OCI-LY3 (cell line): ENCODE measurements at regions not wholly inside any gene's neighbourhood (a gene's known extent, or its start where the extent isn't known, plus 50 kb on each side); places are given as distances from the start of the nearest gene placed in this dataset.

Experiments used
- H2AFZ ChIP-seq: fragments of 200-600, 300-600 bp; shearing (Covaris generic); 2 replicates; pipeline ENCODE4 v1.6.0; 2014; ENCODE audit warnings: antibody characterized with exemption, low read depth, low read length
- H3K27ac ChIP-seq: fragments of 200-600, 300-600 bp; sonication (generic); 2 replicates; pipeline ENCODE4 v1.5.1; 2014; ENCODE audit warnings: mild to moderate bottlenecking, low read length, moderate library complexity, mixed read lengths
- H3K27me3 ChIP-seq: fragments of 200-600, 300-600 bp; sonication (generic); 2 replicates; pipeline ENCODE4 v1.6.1; 2014; ENCODE audit warnings: low read depth, low read length, mixed read lengths
- H3K36me3 ChIP-seq: fragments of 200-600, 300-600 bp; sonication (generic); replicated peaks from 2 replicates; pipeline ENCODE3; 2014; ENCODE audit warnings: low read depth, low read length, mixed read lengths
- H3K4me1 ChIP-seq: fragments of 300-600, 200-600 bp; sonication (generic); 2 replicates; pipeline ENCODE4 v1.6.1; 2014; ENCODE audit warnings: low read length, mixed read lengths
- H3K4me2 ChIP-seq: fragments of 200-600, 300-600 bp; sonication (generic); 2 replicates; pipeline ENCODE4 v1.6.1; 2014; ENCODE audit warnings: low read length, mixed read lengths
- H3K4me3 ChIP-seq: fragments of 300-600, 200-600 bp; sonication (generic); 2 replicates; pipeline ENCODE4 v1.5.1; 2014; ENCODE audit warnings: antibody characterized with exemption, mild to moderate bottlenecking, low read length, moderate library complexity
- H3K79me2 ChIP-seq: fragments of 300-600, 200-600 bp; shearing (Covaris generic); 2 replicates; pipeline ENCODE4 v1.6.1; 2014; ENCODE audit warnings: mild to moderate bottlenecking, low read length, mixed read lengths
- H3K9ac ChIP-seq: fragments of 300-600, 200-600 bp; shearing (Covaris generic); 2 replicates; pipeline ENCODE4 v1.6.0; 2014; ENCODE audit warnings: mild to moderate bottlenecking, low read length, moderate library complexity
- H3K9me3 ChIP-seq: fragments of 200-600, 300-600 bp; shearing (Covaris generic); 2 replicates; pipeline ENCODE4 v1.6.1; 2014; ENCODE audit warnings: low read length, mixed read lengths; ENCODE audit not compliant: insufficient read depth
- H4K20me1 ChIP-seq: fragments of 200-600, 300-600 bp; sonication (generic); 2 replicates; pipeline ENCODE4 v1.6.1; 2016; ENCODE audit warnings: low read length, mixed read lengths; ENCODE audit not compliant: insufficient read depth
- EZH2phosphoT487 ChIP-seq: fragments of 200-600 bp; shearing (Covaris generic); IDR thresholded peaks from 2 replicates; pipeline ENCODE4 v1.6.1; 2018; ENCODE audit warnings: antibody characterized with exemption, mixed run types, low read depth
- TF ChIP-seq, protein P1 (sequence below): fragments of 200-600, 300-600 bp; sonication (generic); IDR thresholded peaks from 2 replicates; pipeline ENCODE4 v1.5.1; 2014; ENCODE audit warnings: antibody characterized with exemption, low read length, low read depth

DNA sequence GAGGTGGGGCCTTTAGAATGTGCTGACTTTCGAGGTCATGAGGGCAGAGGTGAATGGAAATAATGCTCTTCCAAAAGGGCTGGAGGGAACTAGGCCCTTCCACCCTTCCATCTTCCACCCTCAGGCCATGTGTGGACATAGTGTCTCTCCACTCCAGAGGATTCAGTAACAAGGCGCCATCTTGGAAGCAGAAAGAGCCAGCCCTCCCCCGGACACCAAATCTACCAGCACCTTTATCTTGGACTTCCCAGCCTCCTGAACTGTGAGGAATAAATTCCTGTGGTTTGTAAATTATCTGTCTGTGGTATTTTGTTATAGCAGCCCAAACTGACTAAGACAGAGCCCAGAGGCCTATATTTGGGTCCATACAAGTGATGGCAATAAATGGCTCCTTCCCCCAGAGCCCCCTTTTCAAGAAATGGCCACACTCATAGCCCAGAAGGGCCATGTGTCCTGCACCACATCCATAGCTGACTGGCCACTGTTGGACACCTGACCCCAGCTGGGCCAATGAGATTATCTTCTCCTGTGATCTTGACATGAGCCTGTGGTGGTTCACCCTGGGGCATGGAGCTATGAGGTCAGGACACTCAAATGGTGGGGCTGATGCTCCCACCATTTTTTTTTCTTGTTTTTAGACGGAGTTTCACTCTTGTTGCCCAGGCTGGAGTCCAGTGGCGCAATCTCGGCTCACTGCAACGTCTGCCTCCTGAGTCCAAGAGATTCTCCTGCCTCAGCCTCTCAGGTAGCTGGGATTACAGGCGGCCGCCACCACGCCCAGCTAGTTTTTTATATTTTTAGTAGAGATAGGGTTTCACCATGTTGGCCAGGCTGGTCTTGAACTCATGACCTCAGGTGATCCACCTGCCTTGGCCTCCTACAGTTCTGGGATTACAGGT is 114.9 kb downstream of the RRAGC start:
- no peaks in the 10 kb centered on the region for H3K27me3 ChIP-seq
- H3K79me2 ChIP-seq: no peaks in the 10 kb centered on the region
- no peak overlapping the region for H3K27ac ChIP-seq
- no peak overlapping the region for H3K4me2 ChIP-seq
- no peak for TF ChIP-seq EZH2phosphoT487
- TF ChIP-seq, protein P1, sequence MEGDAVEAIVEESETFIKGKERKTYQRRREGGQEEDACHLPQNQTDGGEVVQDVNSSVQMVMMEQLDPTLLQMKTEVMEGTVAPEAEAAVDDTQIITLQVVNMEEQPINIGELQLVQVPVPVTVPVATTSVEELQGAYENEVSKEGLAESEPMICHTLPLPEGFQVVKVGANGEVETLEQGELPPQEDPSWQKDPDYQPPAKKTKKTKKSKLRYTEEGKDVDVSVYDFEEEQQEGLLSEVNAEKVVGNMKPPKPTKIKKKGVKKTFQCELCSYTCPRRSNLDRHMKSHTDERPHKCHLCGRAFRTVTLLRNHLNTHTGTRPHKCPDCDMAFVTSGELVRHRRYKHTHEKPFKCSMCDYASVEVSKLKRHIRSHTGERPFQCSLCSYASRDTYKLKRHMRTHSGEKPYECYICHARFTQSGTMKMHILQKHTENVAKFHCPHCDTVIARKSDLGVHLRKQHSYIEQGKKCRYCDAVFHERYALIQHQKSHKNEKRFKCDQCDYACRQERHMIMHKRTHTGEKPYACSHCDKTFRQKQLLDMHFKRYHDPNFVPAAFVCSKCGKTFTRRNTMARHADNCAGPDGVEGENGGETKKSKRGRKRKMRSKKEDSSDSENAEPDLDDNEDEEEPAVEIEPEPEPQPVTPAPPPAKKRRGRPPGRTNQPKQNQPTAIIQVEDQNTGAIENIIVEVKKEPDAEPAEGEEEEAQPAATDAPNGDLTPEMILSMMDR: no peak
- no peaks in the 10 kb centered on the region for H3K4me1 ChIP-seq
- no peaks in the 10 kb centered on the region for H4K20me1 ChIP-seq
- H3K9ac ChIP-seq: no peak overlapping the region
- no peak overlapping the region for H3K4me3 ChIP-seq
- H2AFZ ChIP-seq: no peak overlapping the region
- H3K36me3 ChIP-seq: no peaks in the 10 kb centered on the region
- no peaks in the 10 kb centered on the region for H3K9me3 ChIP-seq

DNA sequence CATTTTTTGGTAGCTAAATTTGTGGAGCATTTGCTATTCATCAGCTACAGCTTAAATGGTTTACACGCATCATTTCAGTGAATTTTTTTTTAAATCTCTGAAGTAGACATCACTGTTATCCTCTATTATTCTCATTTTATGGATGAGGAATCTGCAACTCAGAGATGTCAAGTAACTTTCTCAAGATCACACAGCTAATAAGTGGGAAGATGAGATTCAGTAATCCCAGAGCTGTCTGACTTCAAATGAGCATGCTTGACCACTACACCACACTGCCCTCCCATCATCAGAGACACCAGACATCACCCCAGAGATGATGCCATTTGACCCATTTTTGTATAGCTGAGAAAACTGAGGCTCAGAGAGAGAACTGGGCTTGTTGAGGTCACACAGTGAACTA is 116.4 kb downstream of the RRAGC start:
- H3K27me3 ChIP-seq: no peaks in the 10 kb centered on the region
- no peaks in the 10 kb centered on the region for H3K9me3 ChIP-seq
- TF ChIP-seq, protein P1: no peak
- no peak for TF ChIP-seq EZH2phosphoT487
- no peak overlapping the region for H3K4me2 ChIP-seq
- no peaks in the 10 kb centered on the region for H3K4me1 ChIP-seq
- no peak overlapping the region for H3K9ac ChIP-seq
- no peaks in the 10 kb centered on the region for H3K79me2 ChIP-seq
- no peaks in the 10 kb centered on the region for H3K36me3 ChIP-seq
- no peak overlapping the region for H3K4me3 ChIP-seq
- no peaks in the 10 kb centered on the region for H4K20me1 ChIP-seq
- H2AFZ ChIP-seq: no peak overlapping the region
- H3K27ac ChIP-seq: no peak overlapping the region

DNA sequence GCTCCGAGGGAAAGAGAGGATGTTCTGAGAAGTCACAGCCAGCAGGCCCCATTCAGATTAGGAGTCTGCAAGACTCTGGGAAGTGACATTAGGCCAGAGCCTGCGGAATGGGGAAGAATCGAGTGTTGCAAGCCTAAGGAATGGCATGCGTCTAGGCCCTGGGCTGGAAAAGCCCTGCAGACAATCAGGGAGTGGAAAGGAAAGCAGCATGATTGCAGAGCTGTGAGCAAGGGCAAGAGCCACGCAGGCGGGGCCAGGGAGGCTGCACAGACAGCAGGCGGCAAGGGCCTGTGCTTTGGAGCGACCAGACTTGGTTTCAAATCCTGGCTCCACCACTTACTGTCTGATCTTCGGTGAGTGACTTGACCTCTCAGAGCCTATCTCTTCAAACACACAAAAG is 118.2 kb downstream of the RRAGC start:
- Histone ChIP-seq H3K27me3 (no peaks in the 10 kb centered on the region), H3K4me3 (no peak overlapping the region), H3K27ac (no peak overlapping the region), H3K4me2 (no peak overlapping the region), H3K9me3 (no peaks in the 10 kb centered on the region), H3K4me1 (no peaks in the 10 kb centered on the region), H2AFZ (no peak overlapping the region), H4K20me1 (no peaks in the 10 kb centered on the region), H3K36me3 (no peaks in the 10 kb centered on the region), H3K9ac (no peak overlapping the region), H3K79me2 (no peaks in the 10 kb centered on the region)
- TF ChIP-seq, protein P1: no peak
- no peak for TF ChIP-seq EZH2phosphoT487

DNA sequence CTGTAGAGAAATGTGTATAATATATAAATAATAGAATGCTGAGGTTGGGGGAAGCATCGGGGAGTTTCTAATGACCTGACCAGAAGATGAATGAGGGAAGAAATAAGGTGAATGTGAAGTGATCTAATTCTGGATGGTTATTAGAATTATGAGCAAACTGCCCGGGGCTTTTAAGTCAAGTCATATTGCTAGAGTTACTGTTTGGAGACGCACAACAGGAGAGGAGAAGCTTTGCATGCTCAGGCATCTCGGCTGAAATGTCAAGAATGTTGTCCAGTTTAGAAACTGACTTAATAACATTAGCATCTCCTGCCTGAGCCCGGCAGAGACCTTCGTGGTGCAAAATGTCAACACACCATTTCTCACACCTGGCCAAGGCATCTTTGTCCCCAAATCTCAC is 119.1 kb downstream of the RRAGC start:
- Histone ChIP-seq H2AFZ (no peak overlapping the region), H3K4me3 (no peak overlapping the region), H3K27ac (no peak overlapping the region), H3K4me1 (no peaks in the 10 kb centered on the region), H4K20me1 (no peaks in the 10 kb centered on the region), H3K79me2 (no peaks in the 10 kb centered on the region), H3K9ac (no peak overlapping the region), H3K9me3 (no peaks in the 10 kb centered on the region), H3K27me3 (no peaks in the 10 kb centered on the region), H3K36me3 (no peaks in the 10 kb centered on the region), H3K4me2 (no peak overlapping the region)
- TF ChIP-seq EZH2phosphoT487: no peak
- TF ChIP-seq, protein P1: no peak
